Suprapubic skin (tissue), 4 donors: ENCODE measurements at regions not wholly inside any gene's neighbourhood (a gene's known extent, or its start where the extent isn't known, plus 50 kb on each side); places are given as distances from the start of the nearest gene placed in this dataset.

Experiments
- CTCF ChIP-seq, 2 donors: fragments of 200-600 bp in 1 of 2; fragments of 450-650 bp in 1 of 2; sonication (generic) in 1 of 2; IDR thresholded peaks; one replicate each; pipeline ENCODE4 v1.5.1; 2016 to 2019; ENCODE audit warnings: antibody characterized with exemption in 2 of 2, mild to moderate bottlenecking in 1 of 2, moderate library complexity in 1 of 2
- POLR2A ChIP-seq, 2 donors: fragments of 450-650 bp; IDR thresholded peaks; one replicate each; pipeline ENCODE4 v1.6.1; 2017; ENCODE audit warnings: antibody characterized with exemption in 2 of 2, mild to moderate bottlenecking in 2 of 2, moderate library complexity in 2 of 2
- POLR2AphosphoS5 ChIP-seq, 3 donors: sonication (generic); formaldehyde crosslinking; IDR thresholded peaks; one replicate each; pipeline ENCODE4 v1.6.1; 2017; ENCODE audit warnings: antibody characterized with exemption in 3 of 3

DNA sequence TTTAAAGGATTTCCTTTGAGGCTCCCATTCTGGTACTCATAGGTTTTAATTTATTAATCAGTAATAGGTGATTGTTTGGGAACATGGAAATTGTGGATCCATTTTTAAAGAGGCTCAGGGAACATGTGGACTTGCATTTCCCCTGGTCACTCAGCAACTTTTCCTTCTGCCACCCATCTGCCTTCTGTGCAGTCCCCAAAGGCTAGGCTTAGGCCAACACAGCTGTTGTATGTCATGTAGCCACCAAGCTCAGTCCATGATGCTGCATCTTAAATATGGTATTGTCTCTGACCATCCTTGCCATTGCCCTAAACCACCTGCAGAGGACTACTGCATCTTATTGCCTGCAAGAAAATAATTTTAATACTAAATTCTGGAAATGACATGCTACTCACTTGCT, 416.7 kb upstream of the SEMA6D start:
- no peak for TF ChIP-seq CTCF (IDR thresholded peaks at IDR 0.05)
- TF ChIP-seq POLR2A (IDR thresholded peaks at IDR 0.05): no peak
- no peak for TF ChIP-seq POLR2AphosphoS5 (IDR thresholded peaks at IDR 0.05)
